Thyroid gland (tissue), 4 donors: ENCODE measurements at regions not wholly inside any gene's neighbourhood (a gene's known extent, or its start where the extent isn't known, plus 50 kb on each side); places are given as distances from the start of the nearest gene placed in this dataset.

ENCODE experiments used
- CTCF ChIP-seq, 6 experiments: fragments of 200-600 bp in 3 of 6; fragments of 450-650 bp in 3 of 6; sonication (generic) in 3 of 6; IDR thresholded peaks; one replicate each; pipeline ENCODE4 v1.5.1; 2016 to 2019; ENCODE audit warnings: antibody characterized with exemption in 6 of 6, mild to moderate bottlenecking in 2 of 6, inconsistent platforms in 1 of 6, moderate library complexity in 1 of 6
- POLR2A ChIP-seq, 2 donors: fragments of 450-650 bp; IDR thresholded peaks; one replicate each; pipeline ENCODE4 v1.6.1; 2017; ENCODE audit warnings: antibody characterized with exemption in 2 of 2, mild to moderate bottlenecking in 2 of 2, moderate library complexity in 1 of 2

GRCh38 chr11:115049796-115050195 is 371.5 kb downstream of the NXPE2 start:
- no peak for TF ChIP-seq POLR2A (IDR thresholded peaks at IDR 0.05)
- TF ChIP-seq CTCF (IDR thresholded peaks at IDR 0.05) = no peak
